HG03139 (cell line): ENCODE measurements at regions not wholly inside any gene's neighbourhood (a gene's known extent, or its start where the extent isn't known, plus 50 kb on each side); places are given as distances from the start of the nearest gene placed in this dataset.

Experiments used
- ATAC-seq: cut with Tn5 transposase; IDR thresholded peaks from one replicate; pipeline ENCODE4 v1.9.1; 2021; ENCODE audit not compliant: unreplicated experiment

DNA sequence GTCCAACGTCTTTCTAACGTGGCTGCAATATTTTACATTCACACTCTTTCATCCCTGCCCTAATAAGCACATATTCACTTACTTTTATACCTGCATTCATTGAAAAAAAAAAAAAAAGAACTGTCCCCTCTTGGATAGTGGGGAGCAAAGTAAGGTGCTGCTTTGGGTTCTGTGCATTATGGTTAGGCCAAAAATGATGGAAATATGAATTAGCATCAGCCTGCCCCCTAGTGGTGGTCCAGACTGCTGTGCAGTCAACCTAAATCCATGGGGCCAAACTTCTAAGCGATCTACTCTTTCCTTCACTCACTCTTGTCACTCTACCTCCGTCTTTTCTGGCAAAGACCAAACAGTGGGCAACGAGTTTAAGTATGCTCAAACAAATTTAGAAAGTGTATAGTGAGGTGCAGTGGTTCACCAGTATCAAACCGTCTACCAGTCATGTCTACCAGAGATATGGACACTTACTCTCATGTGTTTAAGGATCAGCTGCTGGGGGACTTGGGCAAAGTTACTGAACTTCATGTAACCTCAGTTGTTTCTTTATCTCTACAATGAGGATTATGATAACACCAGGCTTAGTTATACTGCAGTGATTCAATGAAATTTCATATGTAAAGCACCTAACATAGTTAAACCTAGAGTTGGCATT is 61.5 kb upstream of the GRM7 start:
- ATAC-seq, result peak; percentile 71

DNA sequence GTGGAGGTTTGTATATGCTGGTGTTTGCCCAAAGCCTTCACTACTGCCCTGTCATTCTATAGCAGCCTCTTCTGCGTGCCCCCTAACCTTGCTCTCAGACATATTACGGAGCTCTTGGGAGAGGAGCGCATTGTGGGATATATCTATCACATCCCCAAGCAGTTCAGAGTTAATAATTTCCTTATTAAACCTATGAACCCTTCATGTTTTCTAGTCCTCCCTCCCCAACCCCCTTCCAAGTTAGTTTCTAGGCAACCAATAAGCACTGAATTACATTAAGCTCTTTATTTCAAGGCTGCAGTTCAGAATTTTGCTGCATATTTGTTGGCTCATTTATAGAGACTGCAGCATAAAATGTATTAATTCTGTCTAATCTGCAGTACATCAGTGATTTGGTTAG is 57.3 kb upstream of the GRM7 start:
- no peak for ATAC-seq

- ATAC-seq, result no peak
Measured at GRCh38 chr3:6805236-6805635, 55.7 kb upstream of the GRM7 start.

DNA sequence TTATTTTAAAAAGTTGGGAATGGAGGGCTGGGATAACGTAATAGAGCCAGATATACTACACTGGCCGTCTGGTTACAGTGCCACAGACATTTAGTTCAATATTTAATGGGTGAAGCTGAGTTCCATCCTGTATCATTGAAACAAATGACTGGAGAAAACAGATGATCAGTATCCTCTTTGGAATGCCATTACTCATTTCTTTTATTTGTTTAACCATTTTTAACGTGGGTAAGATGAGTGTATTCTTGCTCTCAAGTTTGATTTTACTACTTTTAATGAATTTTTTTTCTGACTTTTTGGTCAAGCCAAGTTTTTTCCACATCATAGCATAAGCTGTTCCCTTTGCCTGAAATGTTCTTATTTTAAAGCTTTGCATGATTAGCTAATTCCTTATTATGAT is 53.9 kb upstream of the GRM7 start:
- no peak for ATAC-seq

DNA sequence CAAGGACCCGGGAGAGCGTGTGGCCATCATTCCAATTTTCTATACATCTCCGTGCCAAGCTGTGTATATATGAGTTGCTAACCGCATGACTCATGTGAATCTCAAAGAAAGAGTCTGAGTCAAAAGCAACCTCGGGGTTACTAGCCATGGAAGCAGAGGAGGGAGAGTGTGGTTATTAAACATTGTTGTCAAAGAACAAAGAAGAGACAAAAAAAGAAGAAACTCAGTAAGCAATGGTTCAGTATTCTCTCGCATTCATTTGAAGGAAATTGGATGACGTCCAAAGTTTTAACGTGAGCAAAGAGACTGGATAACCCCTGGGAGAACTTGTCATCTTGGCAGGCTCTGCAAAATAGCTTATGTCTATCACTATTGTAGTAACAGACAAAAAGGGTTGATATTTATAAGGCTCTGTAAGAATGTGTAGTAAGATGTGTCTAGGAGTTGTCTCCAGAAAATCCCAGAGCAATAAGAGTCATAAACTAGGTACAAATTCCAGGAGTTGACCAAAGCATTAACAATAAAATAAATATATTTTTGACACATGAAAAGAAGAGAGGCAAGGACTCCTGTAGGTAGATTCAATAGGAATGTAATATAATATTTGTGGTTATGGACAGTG is 52.8 kb upstream of the GRM7 start:
- ATAC-seq, result no peak

DNA sequence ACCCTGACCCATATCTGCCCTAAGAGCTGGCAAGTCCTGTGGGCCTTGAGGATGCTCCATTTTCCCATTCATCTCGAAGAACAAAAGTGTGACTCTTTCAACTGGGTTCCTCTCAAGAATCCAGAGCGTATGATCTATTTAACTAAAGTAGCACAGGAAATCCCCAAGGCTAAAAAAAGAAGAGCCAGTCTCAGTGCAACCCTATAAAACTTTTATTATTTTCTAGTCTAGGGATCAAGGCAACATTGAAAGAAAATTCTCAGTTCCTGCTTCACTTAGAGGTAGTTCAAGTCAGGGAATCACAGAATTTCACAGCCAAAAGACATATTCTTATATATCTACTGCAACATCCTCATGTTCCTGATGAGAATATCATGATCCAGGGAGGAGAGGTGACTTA is 51.6 kb upstream of the GRM7 start:
- ATAC-seq, result no peak
